ENCODE measurements at regions not wholly inside any gene's neighbourhood (a gene's known extent, or its start where the extent isn't known, plus 50 kb on each side); places are given as distances from the start of the nearest gene placed in this dataset.

DNA sequence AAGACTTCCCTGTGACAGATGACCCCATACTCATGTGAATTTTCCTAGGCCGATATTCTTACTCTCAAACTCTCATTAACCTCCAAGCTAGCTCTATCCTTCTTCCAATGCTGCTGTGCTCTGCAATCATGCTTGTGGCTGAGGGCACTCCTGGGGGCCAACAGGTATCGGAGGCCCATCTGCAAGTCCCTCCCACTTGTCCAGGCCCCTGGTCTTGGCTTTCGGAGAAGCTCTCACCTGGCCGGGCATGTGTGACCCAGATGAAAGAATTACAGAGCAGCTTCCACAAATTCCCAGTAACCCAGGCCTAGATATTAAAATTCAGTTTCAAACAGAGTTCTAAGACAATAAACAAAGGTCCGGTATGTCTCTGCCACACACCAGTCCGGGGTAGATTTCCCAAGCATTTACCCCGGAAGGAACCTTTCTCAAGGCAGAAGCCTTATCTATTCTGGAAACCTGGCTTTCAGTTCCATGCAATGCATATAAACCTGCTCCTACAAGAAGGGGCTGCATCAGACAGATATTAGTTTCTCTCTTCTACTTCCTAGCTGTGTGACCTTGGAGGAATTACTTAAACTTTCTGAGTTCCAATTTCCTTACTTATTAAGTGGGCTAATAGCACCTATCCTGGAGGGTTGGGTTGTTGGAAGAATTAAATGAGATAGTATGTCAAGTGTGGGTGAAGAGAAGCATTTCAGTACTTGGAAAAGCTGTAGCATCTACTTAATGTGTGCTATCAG is 270.8 kb downstream of the PTTG2 start:
- no peak for FAIRE-seq

DNA sequence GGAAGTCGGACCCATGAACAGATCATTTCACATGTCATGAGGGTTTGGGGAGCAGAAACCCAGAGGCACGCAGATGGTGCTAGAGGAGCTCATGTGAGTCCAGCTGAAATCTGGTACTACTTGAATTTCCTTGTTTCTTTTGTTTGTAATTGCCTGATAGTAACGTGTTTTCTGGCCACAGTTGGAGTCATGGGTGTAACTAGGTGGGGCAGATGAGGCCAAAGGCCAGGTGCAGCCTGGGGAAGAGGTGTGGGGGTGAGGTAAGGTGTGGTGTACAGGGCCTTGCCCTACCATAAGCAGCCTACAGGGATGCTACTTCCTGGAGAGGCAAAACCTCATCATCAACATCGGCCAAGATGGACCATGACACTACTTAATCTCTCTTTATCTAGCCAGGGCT is 271.4 kb downstream of the PTTG2 start:
- FAIRE-seq: no peak

DNA sequence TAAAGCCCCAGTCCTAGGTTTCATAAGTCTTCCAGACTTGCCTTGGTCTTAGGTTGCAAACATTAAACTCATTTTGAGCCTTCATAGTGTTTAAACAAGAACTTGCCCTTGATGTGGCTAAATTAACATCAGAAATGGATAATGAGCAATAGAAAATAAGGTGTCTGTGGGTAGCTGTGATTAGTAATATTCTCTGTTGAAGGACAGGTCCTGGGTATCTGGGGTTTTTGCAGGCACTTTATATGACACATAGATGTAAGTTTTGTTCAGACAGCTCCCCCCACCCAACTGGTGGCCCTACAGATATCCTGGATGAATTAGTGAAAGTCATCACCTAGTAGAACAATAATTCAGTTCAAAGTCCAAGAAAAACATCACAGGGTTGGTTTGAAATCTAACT is 272.5 kb downstream of the PTTG2 start:
- FAIRE-seq: no peak

DNA sequence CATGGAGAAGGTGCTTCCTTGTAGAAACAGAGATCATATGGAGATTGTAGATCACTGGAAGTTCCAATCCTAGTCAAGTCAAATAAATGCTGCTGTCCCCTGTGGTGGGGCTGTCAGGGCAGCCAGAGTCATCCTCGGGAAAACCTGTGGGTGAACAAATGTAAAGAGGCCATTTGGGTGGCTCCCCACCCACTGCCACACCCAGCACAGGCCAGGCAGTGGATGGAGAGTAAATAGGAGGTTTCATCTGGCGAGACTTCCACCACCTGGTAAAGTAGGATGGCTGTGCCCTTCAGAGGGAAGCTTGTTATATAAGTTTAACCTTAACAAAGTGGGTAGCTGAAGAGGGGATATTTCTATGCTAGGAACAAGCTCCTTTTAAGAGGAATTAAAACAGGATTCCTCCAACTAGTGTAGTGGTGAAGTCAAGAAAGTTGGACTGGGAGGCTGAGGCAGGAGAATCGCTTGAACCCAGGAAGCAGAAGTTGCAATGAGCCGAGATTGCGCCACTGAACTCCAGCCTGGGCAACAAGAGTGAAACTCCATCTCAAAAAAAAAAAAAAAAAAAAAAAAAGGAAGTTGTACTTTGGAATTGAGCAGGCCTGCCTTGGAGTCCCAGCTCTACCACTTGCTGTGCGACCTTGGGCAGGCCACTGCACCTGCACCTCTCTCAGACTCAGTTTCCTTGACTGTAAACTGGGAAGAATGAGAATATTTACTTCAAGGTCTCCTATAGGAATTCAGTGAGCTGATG is 273.7 kb downstream of the PTTG2 start:
- no peak for FAIRE-seq

DNA sequence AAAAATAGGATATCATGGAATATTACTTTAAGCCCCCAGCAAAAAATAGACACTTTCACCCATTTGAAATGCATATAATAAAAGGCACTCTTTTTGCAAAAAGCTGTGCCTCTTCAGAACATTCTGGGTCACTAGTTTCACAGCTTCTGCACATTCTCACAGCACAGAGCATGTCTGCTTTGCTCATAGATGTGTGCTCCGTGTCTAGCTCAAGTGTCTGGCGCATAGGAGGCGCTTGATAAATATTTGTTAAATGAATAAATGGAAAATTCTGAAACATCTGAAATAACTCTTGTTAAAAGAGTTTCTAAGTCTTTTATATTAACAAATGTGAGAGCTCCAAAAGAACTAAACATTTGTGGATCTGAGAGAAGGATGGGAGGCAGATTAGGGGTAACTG is 275.2 kb downstream of the PTTG2 start:
- no peak for FAIRE-seq

DNA sequence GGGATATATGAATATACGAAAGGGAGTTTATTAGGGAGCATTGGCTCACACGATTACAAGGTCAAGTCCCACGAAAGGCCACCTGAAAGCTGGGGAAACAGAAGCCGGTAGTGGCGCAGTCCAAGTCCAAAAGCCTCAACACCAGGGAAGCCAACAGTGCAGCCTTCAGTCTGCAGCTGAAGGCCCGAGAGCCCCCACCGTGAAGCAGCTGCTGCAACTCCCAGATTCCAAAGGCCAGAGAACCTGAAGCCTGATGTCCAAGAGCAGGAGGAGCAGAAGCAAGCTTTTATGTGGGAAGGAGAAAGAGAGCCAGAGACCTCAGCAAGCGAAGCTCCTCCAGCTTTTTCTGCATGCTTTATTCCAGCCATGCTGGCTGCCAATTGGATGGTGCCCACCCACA is 275.8 kb downstream of the PTTG2 start:
- FAIRE-seq: no peak

DNA sequence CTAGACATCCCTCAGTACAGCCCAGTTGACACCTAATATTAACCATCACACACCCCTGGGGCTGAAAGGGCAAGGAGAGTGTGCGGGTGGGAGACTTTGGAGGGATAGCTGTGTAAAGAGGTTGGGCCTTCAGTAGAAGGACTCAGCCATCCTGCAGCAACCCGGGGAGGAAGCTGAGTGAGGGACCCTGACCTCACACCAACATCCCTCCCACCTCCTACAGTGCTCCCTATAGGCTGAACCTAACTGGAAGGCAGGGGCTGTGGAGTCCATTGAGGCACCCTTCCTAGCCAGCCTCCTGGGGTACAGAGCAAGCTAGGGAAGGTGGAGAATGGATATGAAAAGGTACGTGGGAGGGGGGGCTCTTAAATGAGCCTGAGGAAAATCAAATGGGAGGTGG is 276.3 kb downstream of the PTTG2 start:
- FAIRE-seq: no peak

DNA sequence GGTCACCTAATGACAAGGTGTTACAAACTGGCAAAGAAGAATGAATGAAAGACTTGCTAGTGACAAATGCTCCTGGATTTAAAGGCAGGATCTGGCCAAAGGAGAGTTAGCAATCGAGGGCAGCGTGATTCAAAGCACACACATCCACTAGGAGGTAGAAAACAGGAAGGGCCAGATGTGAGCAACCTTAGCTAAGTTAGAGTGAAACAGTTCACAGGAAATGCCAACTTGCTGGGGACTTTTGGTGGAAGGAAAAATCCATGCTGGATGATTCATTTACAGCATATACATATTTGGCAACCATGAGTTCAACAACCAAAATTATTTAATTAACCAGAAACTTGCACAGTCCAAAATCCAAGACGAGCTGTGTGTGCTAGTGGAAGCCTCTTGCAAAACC is 276.9 kb downstream of the PTTG2 start:
- no peak for FAIRE-seq

DNA sequence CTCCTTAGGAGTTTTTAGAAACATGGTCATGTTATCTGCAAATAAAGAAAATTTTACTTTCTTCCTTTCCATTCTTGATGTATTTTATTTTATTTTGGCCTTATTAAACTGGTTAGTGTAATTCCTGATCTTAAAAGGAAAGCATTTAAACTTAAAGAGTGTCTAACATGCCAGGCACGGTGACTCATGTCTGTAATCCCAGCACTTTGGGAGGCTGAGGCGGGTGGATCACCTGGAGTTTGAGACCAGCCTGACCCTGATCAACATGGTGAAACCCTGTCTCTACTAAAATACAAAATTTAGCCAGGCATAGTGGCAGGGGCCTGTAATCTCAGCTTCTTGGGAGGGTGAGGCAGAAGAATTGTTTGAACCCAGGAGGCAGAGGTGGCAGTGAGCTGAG is 281.3 kb downstream of the PTTG2 start:
- no peak for FAIRE-seq

DNA sequence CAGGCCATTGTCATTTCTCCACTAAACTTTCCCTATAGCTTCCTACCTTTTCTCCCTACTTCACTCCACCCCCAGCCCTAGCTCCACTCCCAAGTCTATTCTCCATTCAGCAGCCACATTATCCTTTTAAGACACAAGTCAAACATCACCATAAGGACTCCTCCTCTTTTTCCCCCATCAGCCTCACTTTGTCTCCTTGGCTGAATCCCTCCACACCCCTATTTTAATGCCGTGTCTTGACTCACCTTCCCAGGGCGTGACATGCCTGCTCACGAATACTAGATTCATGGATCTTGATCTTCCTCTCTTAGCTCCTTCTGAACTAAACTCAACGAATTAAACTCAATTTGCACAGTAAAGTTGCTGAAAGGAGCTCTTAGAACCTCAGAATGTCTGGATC is 281.9 kb downstream of the PTTG2 start:
- FAIRE-seq: no peak

DNA sequence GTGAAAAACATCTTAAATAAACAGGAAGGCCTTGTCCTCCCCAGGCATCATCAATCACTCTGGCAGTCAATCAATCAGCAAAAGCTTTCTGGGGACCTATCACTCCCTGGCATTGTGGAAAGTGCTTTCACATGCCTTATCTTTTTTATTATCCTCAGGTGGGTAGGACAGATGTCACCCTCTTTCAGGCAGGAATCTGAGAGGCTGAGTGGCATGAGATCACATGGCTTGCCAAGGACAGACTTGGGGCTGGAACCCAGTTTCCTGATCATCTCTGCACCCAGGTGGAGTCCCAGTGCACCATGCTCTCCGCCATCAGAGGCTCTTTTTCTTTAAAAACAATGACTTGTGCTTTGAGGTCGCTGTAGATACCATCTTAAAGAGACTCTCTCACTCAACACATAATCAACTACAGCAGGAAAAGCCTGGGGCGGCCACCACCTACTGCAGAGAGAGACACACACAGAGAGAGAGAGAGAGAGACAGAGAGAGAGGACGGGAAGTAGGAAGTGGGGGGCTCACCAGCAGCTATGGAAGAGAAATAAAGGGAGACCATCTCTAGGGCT is 282.7 kb downstream of the PTTG2 start:
- no peak for FAIRE-seq

DNA sequence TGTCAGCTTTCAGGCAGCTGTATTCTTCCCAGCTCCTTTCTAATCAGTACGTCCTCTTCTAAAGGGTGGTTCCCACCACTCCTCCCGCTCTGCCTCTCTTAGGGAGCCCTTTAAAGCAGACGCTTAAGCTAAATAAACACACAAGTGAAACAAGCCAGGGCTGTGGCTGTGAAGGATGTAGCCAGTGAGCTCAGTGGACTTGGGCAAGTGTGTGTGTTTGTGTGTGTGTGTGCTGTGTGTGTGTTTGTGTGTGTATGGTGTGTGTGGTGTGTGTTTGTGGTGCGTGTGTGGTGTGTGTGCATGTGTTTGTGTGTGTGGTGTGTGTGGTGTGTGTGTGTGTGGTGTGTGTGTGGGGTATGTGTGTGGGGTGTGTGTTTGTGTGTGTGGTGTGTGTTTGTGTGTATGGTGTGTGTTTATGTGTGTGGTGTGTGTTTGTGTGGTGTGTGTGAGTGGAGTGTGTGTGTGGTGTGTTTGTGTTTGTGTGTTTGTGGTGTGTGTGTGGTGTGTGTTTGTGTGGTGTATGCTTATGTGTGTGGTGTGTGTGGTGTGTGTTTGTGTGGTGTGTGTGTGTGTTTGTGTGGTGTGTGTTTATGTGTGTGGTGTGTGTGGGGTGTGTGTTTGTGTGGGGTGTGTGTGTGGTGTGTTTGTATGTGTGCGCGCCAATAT is 283.3 kb downstream of the PTTG2 start:
- FAIRE-seq: no peak

DNA sequence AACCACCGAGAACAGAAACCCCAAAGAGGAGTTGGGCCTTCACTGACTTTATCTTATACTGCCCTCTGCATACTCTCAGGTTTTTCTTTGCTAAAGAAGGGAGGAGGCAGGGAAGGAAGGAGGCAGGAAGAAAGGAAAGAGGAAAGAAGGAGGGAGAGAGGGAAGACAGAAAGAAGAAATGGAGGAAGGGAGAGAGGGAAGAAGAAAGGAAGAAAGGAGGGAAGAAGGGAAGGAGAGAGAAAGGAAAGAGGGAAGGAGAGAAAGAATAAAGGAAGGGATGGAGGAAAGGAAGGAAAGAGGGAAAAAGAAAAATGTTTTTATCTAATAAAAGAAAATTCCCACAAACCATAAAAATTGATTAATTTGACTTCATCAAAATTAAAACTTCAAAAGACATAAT is 294.6 kb downstream of the PTTG2 start:
- FAIRE-seq: no peak

DNA sequence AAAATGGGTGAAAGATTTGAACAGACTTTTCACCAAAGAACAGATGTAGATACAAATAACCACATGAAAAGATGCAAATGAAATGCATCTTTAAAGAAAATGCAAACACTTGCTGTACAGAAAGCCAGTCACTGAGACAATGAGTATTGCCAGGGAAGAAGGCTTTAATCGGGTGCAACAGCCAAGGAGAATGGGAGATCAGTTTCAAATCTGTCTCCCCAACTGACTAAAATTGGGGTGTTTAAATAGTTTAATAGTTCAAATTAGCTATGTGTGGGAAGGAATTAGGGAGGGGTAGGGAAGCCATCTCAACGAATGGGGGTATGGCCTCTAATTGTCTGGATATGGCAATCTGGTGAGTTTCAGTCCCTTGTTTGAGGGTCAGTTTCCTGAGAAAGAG is 295.4 kb downstream of the PTTG2 start:
- no peak for FAIRE-seq

DNA sequence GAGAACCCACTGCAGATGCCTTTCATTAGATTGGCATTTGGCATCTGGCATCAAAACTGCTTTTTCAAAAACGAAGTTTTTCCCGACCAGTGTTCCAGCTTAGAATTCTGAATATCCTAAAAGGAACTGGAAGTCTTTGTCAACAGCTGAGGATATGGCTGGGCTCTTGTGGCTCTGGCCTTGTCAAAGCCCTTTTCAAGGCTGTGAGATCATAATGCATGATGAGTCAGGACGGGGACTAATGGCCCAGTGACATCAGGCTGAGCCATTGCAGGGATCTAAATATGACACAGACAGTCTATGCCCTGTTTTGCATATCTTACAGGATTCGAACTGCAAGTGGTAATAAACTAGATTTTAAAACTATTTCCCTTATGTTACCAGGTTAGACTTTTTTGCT is 306.4 kb downstream of the PTTG2 start:
- no peak for FAIRE-seq

DNA sequence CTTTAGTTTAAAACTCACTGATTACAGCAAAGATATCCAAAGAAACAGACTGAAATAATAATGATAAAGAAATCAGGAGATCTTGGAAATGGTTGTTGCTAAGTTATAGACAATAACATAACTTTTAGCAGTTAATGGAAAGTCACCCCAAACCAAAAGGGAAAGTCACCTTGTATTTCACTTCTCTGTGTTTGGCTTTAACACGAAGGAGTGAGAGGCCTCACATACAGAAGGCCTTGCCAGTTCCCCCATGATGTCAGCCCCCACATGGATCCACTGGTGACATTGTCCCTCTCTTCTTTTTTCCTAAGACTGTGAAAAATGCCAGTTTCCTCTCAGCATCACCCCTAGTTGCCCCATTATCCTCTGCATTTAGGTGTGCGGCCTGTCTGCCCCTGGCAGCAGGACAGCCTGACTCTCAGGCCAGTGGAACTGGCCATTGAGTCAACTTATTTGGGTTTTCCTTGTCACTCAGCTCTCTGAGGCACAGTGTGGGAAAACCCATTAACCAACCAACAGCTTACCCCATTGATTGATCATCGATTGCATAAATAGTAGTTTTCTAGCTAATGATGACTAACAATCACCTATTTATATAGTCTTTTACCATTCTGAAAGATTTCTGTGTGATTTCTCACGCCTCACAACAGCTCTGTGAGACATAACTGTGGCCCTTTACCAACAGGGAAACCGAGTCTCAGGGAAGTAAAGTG is 308.1 kb downstream of the PTTG2 start:
- no peak for FAIRE-seq

DNA sequence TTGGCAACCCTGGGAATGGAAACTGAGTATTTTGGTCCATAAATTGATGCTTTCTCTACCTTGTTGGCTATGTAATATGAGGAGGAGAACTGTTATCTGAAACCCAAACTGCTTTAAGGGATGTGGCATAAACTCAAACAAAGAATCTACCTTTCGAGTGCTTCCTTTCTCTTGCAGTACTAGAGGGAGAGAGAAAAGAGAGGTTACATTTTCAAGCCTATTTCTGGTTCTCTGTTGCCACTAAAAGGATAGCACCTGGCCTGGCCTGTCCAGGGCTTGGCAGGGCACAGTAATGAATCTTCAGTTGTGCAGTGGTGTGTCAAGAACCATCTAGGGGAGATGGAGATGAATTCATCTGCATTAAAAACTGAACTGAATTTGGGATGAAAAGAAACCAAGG is 308.6 kb downstream of the PTTG2 start:
- FAIRE-seq: no peak

DNA sequence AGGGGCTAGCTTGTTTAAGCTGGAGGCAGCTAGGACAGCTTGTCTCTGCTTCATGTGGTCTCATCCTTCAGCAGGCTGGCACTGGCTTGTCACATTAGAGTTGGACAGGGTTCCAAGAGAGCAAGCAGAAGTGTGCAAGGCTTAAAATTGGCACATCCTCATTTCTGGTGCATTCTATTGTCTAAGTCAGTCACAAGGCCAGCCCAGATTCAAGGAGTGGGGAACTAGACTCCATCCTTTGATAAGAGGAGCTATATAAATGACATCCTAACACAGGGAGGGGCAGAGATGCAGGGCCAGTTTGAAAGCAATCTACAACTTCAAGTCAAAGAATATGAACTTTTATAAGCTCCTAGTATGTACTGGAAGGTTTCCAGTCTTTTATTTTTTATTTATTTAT is 313.2 kb downstream of the PTTG2 start:
- FAIRE-seq: no peak

DNA sequence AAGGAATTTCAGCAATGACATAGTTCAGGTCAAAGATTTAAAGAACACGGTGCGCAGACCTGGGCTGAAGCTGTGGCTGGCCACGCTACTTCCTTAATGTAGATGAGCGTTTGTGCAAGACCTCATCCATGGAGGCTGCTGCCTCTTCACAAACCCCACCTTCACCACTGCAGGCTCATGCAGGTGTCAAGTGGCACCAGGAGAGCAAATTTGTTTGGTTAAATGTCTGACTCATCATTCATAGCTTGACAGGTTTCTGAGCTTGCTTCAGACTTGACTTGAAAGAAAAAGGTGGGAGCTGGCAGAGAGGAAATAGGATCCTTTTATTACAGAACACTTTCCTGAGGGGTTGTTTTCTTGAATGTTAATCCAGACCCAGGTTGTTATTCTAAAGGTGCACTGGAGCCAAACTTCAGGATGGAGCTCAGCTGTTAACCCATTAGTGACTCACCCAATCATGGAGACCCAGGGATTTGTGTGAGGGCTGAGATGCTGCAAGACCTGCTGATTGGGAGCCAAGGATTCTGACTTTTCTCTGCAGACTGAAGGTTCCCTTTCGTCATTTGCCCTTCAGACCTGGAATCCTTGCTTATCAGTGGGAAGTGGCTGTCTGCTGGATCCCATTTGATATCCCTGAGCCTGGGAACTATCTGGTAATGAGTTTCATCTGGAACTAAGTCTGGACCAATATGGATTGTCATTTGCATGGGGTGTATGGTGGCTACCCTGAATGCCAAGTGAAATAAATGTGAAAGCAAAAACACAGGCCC is 315.3 kb downstream of the PTTG2 start:
- FAIRE-seq: no peak

DNA sequence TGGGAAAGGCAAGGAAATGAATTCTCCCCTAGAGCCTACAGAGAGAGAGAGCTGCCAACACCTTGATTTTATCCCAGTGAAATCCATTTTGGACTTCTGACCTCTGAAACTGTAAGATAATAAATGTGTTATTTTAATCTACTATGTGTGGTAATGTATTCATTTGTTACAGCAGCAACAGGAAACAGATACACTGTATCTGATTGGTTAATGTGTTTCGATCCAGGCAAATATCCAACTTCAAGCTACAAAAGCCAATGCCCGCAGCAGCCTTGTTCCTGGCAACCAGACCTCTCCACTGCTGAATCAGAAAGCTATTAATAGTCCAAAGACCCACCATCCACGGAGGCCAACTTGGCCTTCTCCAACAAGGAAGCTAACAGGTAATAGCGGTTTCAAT is 318.1 kb downstream of the PTTG2 start:
- no peak for FAIRE-seq

DNA sequence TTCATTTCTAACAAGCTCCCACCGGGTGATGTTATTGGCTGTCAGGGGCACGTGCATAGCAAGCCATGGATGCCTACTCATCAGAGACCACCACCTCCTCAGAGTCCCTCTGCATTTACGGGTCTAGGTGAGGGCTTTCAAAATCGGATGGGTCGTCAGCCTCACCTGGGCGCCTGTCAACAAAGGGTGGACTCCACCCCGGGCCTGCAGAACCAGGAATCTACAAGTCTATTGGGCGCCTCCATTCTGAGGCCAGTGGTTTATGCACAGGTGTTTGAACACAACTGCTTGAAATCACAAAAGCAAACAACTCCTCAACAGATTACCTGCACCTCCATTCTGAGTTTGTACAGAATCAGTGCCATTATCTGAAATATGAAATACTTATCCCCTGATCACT is 318.9 kb downstream of the PTTG2 start:
- no peak for FAIRE-seq

DNA sequence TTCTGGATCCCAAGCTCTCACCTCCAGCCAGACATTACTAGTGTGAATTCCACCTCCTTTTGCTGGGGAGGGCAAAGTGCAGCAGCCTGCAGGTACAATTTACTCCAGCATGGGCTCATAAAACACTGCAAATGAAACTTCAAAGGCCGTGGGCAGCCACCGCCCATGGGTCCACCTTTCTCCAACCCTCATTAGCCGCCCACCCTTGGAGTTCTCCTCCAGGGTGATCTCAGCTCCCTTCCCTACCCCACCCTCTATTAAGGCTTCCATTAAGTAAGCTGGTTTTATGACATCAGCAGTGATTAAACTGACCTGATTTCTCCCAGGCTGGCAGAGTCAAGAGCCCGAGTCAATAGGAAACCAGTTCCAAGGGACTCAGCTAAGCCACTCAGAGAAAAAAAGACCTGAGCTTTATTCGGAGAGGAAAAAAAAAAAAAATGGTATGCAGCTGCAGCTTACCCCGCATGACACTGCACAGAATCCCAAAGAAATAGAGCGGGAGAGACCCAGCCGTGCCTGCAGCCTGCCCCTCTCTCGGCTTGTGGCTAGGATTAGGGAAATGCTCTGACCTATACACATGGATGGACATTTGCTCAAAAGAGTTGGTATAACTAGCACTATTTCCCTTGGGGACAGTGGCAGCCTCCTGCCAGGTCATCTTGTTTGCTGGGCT is 319.6 kb downstream of the PTTG2 start:
- no peak for FAIRE-seq

All from endometrium (tissue), 2 donors.